ENCODE measurements at regions not wholly inside any gene's neighbourhood (a gene's known extent, or its start where the extent isn't known, plus 50 kb on each side); places are given as distances from the start of the nearest gene placed in this dataset.

- TF ChIP-seq, protein P1, sequence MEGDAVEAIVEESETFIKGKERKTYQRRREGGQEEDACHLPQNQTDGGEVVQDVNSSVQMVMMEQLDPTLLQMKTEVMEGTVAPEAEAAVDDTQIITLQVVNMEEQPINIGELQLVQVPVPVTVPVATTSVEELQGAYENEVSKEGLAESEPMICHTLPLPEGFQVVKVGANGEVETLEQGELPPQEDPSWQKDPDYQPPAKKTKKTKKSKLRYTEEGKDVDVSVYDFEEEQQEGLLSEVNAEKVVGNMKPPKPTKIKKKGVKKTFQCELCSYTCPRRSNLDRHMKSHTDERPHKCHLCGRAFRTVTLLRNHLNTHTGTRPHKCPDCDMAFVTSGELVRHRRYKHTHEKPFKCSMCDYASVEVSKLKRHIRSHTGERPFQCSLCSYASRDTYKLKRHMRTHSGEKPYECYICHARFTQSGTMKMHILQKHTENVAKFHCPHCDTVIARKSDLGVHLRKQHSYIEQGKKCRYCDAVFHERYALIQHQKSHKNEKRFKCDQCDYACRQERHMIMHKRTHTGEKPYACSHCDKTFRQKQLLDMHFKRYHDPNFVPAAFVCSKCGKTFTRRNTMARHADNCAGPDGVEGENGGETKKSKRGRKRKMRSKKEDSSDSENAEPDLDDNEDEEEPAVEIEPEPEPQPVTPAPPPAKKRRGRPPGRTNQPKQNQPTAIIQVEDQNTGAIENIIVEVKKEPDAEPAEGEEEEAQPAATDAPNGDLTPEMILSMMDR (IDR thresholded peaks at IDR 0.05), result no peak
- no peaks in the 10 kb centered on the region for H3K4me1 Mint-ChIP-seq (ENCODE audit: unreplicated experiment)
- no peak overlapping the region for H3K4me3 Mint-ChIP-seq (ENCODE audit: unreplicated experiment)
- no peaks in the 10 kb centered on the region for H3K27me3 Mint-ChIP-seq (ENCODE audit: unreplicated experiment)
- no peak overlapping the region for H3K27ac Mint-ChIP-seq (ENCODE audit: unreplicated experiment)
- H3K36me3 Mint-ChIP-seq (ENCODE audit: unreplicated experiment), result no peaks in the 10 kb centered on the region
- H3K9me3 Mint-ChIP-seq (ENCODE audit: unreplicated experiment), result no peaks in the 10 kb centered on the region
- DNase-seq (ENCODE audit: extremely low spot score, unreplicated experiment), result no peak
Measured at GRCh38 chr17:52378860-52379259, 220.3 kb upstream of the CA10 start.

DNA sequence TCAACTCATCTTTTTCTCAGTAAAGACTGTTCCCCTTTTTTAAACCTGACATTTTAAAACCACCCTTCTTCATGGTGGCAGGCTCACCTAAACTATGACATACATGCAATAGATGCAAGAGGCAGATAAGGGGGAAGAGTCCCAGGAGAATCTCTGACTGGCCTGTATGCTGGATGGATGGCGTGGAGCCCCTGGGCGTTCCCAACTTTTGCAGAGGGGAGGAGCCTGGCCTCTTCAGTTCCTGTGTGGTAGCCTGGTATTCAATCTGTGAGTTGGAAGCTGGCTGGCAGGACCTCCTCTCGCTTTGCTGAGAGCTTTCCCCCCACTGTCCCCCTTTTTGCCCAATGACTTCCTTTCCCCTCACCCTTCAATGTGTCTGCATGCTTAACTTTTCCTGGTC, 217.6 kb upstream of the CA10 start:
- no peak for DNase-seq (ENCODE audit: extremely low spot score, unreplicated experiment)
- Mint-ChIP-seq H3K4me3 (ENCODE audit: unreplicated experiment) (no peak overlapping the region), H3K9me3 (ENCODE audit: unreplicated experiment) (no peaks in the 10 kb centered on the region), H3K27ac (ENCODE audit: unreplicated experiment) (no peak overlapping the region), H3K36me3 (ENCODE audit: unreplicated experiment) (no peaks in the 10 kb centered on the region), H3K27me3 (ENCODE audit: unreplicated experiment) (no peaks in the 10 kb centered on the region), H3K4me1 (ENCODE audit: unreplicated experiment) (no peaks in the 10 kb centered on the region)
- TF ChIP-seq, protein P1 (IDR thresholded peaks at IDR 0.05), result no peak

DNA sequence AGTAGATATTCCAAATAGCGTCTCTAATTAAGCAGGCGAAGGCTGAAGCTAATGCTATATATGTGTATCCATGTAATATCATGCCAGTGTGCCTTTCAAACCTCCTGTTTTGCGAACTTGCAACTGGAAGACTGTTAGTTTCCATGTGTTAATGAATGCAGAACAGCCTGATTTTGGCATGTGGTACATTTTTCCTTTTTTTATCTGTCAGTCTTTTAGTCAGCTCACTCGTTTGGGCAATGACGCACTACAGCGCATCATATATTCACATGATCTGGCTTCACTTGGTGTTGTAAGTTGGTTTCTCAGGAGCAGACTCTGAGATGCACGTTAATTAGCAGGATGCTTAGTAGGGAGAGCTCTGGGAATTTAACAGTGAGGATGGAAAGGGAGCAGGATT, 210.4 kb upstream of the CA10 start:
- no peaks in the 10 kb centered on the region for H3K27me3 Mint-ChIP-seq (ENCODE audit: unreplicated experiment)
- H3K4me3 Mint-ChIP-seq (ENCODE audit: unreplicated experiment), result no peak overlapping the region
- no peak overlapping the region for H3K27ac Mint-ChIP-seq (ENCODE audit: unreplicated experiment)
- no peaks in the 10 kb centered on the region for H3K4me1 Mint-ChIP-seq (ENCODE audit: unreplicated experiment)
- TF ChIP-seq, protein P1 (IDR thresholded peaks at IDR 0.05), result no peak
- no peaks in the 10 kb centered on the region for H3K36me3 Mint-ChIP-seq (ENCODE audit: unreplicated experiment)
- H3K9me3 Mint-ChIP-seq (ENCODE audit: unreplicated experiment), result no peaks in the 10 kb centered on the region
- no peak for DNase-seq (ENCODE audit: extremely low spot score, unreplicated experiment)

DNA sequence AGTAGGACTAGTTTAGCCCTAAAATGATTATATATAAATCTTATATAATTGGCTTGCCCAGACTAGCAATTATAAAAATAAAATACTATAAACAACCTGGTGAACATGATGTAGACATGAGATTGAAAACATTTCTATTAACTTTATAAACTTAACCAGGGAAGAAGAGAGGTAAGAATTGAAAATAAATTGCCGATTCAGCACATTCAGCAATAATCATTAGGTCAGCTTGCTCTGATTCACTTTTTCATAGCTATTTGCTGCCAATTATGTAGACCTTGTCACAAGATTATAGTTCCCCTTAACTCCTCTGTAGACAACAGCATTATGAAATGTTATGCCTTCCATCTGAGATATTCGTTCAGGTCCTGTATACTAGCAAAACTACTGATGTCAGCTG, 199.3 kb upstream of the CA10 start:
- no peak overlapping the region for H3K27ac Mint-ChIP-seq (ENCODE audit: unreplicated experiment)
- no peaks in the 10 kb centered on the region for H3K36me3 Mint-ChIP-seq (ENCODE audit: unreplicated experiment)
- no peak overlapping the region for H3K4me3 Mint-ChIP-seq (ENCODE audit: unreplicated experiment)
- TF ChIP-seq, protein P1 (IDR thresholded peaks at IDR 0.05), result no peak
- H3K27me3 Mint-ChIP-seq (ENCODE audit: unreplicated experiment), result no peaks in the 10 kb centered on the region
- peaks cover 30% of the 10 kb centered on the region for H3K9me3 Mint-ChIP-seq (ENCODE audit: unreplicated experiment)
- DNase-seq (ENCODE audit: extremely low spot score, unreplicated experiment), result no peak
- H3K4me1 Mint-ChIP-seq (ENCODE audit: unreplicated experiment), result no peaks in the 10 kb centered on the region

- TF ChIP-seq, protein P1 (IDR thresholded peaks at IDR 0.05), result no peak
- H3K27me3 Mint-ChIP-seq (ENCODE audit: unreplicated experiment), result no peaks in the 10 kb centered on the region
- no peak for DNase-seq (ENCODE audit: extremely low spot score, unreplicated experiment)
- H3K4me3 Mint-ChIP-seq (ENCODE audit: unreplicated experiment), result no peak overlapping the region
- H3K4me1 Mint-ChIP-seq (ENCODE audit: unreplicated experiment), result no peaks in the 10 kb centered on the region
- H3K36me3 Mint-ChIP-seq (ENCODE audit: unreplicated experiment), result no peaks in the 10 kb centered on the region
- no peak overlapping the region for H3K27ac Mint-ChIP-seq (ENCODE audit: unreplicated experiment)
- peaks cover 32% of the 10 kb centered on the region for H3K9me3 Mint-ChIP-seq (ENCODE audit: unreplicated experiment)
Measured at GRCh38 chr17:52336796-52337195, 178.3 kb upstream of the CA10 start.

All from osteocyte (in vitro differentiated cells).